ENCODE measurements at regions not wholly inside any gene's neighbourhood (a gene's known extent, or its start where the extent isn't known, plus 50 kb on each side); places are given as distances from the start of the nearest gene placed in this dataset.
"Not testable (repeated sequence)": the region's sequence is repeated elsewhere in the genome, so short reads cannot be mapped to it uniquely, and the experiment has no call there.

GRCh38 chr2:91760672-91761071 lies 3069.2 kb downstream of the RPIA start:
- not testable (repeated sequence) for TF ChIP-seq CTCF, POLR2A (IDR thresholded peaks at IDR 0.05)
